OCI-M1 (cell line): ENCODE measurements at regions not wholly inside any gene's neighbourhood (a gene's known extent, or its start where the extent isn't known, plus 50 kb on each side); places are given as distances from the start of the nearest gene placed in this dataset.
"Not testable (repeated sequence)": the region's sequence is repeated elsewhere in the genome, so short reads cannot be mapped to it uniquely, and the experiment has no call there.

ENCODE experiments used
- DNase-seq: peaks from one replicate; lab custom pipeline; 2025; lab: John Stamatoyannopoulos, UW

- DNase-seq, result no peak
These were observed 1218.1 kb downstream of the ROBO2 start for GRCh38 chr3:78257951-78258530.

GRCh38 chr3:78258798-78259197 lies 1218.9 kb downstream of the ROBO2 start:
- no peak for DNase-seq

DNA sequence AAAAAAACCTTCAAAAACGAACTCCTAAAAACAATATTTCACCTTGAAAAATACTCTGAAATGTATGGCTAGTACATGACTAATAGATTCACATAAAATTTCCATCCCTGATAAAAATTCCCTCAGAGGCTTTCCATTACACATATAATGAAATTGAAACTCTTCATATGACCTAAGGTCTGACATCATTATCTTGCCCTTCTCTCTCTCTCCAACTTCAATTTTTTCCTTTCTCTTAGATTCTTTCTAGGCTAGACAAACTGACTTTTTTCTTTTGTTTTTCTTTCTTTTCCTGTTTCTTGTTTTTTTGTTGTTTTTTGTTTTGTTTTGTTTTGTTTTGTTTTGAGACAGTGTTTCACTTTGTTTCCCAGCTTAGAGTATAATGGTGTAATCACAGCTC lies 1220.5 kb downstream of the ROBO2 start:
- peak; percentile 3 for DNase-seq

DNA sequence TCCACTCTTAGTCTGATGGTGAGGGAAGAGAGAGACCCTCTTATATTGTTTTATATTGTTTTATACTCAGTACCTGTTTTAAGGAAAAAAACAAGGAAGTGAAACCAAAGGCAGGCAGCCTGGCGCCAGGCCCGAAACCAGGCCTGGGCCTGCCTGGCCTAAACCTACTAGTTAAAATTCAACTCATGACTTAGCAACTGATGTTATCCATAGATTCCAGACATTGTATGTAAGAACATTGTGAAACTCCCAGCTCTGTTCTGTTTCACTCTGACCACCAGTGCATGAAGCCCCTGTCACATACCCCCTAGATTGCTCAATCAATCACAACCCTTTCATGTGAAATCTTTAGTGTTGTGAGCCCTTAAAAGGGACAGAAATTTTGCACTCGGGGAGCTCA lies 1226.7 kb downstream of the ROBO2 start:
- DNase-seq, result not testable (repeated sequence)

DNA sequence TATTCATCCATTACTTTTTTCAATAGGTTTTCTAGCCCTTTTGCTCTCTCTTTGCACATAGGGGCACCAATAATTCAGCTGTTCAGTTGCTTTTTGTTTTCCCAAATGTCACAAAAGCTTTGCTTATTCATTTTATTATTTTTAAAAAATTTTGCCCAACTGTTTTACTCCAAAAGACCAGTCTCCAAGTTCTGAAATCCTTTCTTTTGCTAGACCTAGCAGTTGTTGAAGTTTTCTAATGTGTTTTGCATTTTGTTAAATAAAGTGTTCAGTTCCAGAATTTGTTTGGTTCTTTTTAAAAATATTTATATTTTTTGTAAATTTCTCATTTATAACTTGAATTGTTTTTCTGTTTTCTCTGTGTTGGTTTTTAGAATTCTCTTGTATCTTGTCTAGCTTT lies 1227.3 kb downstream of the ROBO2 start:
- no peak for DNase-seq

DNA sequence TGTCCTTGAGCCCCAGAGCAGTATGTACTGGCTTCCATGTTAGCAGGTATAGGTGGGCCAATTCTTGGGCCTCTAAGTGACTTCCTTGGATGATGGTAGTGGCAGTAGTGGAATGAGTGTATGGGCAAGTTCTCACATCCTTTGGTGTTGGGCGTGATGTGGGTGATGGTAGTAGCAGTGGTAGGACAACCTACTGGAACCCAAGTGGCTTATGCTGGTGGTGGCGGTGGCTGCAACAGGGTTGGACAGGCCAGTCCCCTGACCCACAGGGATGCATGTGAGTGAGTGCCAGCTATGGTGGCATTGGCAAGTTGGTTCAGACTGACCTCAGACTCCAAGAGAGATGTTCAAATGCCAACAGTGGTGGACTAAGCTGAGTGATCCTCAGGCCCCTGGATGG lies 1228.2 kb downstream of the ROBO2 start:
- no peak for DNase-seq

DNA sequence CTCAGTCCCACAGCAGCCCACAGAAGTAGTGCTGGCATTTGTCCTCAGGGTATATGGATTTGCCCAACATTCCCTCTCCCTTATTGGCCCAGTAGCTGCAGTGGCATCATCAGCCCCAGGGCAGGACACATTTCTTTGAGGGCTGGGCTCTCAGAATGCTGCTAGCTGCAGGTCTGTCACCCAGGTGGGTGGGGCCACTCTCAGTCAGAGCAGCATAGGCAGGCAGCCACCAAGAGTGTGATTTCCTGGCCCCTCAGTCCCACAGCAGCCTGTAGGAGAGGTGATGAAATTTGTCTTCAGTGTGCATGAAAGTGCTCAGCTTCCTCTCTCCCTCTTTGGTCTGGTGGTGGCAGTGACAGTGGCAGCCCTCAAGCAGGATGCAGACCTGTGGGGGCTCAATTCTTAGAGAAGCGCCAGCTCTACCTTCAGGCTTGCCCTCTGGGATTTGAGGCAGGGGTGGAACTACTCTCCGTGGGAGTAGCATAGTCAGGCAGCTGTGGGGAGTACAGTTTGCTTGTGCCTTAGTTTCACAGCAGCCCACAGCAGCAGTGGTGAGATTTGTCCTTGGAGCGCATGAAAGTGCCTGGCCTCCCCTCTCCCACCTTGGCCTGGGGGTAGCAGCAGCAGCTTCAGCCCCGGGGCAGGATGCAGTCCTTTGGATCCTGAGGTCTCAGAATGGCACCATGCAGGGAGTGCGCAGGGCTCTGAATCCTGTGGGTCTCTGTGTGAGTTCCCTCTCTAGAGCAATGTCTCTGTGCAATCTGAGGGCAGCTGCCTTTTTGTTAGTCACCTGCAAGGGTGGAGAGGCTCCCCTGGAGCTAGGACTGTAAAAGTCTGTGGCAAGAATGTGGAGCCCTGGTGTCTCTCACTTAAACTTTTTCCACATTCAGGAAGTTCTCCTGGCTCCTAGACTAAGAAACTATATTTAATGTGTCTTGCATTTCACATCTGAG lies 1229.1 kb downstream of the ROBO2 start:
- DNase-seq, result no peak

- DNase-seq, result no peak
These were observed 1233.4 kb downstream of the ROBO2 start for GRCh38 chr3:78273326-78273725.

- DNase-seq, result no peak
These were observed 1234.7 kb downstream of the ROBO2 start for GRCh38 chr3:78274475-78275065.

- no peak for DNase-seq
These were observed 1235.5 kb downstream of the ROBO2 start for GRCh38 chr3:78275420-78275852.

- no peak for DNase-seq
These were observed 1237.3 kb downstream of the ROBO2 start for GRCh38 chr3:78277220-78277619.

DNA sequence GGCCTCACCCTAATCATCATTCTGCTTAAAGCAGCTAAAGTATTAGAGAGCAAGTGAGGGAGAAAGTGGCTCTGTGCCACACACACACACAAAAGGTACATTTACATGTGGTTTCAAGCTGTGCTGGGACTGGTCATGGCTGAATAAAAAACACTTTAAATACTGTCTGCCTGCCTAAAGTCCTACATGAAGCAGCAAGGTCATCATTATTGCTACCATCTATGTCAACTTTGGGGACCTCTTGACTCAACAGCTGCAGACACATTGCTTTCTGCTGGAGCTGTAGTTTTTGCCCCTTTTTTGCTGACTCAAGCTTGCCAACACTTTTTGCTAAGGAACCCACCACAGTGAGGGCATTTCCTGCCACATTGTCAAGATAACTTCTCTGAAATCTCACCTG lies 1237.9 kb downstream of the ROBO2 start:
- DNase-seq, result no peak

GRCh38 chr3:78279091-78279490 lies 1239.2 kb downstream of the ROBO2 start:
- no peak for DNase-seq

DNA sequence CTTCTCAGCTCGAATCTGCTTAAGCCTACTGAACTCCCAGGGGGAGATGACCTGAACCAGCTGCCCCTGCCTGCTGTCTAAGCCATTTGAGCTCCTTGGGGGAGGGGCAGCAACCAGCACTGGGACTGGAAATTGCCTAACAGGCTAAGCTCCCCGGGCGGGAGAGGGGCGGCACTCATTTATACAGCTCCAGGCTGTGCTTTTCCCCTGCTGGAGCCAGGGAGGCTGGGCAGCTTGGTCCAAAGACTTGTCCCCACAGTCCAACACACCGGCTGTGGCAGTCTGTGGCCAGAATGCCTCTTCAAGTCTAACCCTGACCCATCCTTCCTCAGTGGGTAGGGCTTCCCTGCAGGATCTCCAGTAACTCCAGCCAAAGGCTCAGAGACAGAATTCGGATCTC lies 1241.5 kb downstream of the ROBO2 start:
- DNase-seq, result no peak

GRCh38 chr3:78283994-78284393 lies 1244.1 kb downstream of the ROBO2 start:
- no peak for DNase-seq

GRCh38 chr3:78285032-78285728 lies 1245.3 kb downstream of the ROBO2 start:
- DNase-seq, result peak; percentile 31

GRCh38 chr3:78287085-78287484 lies 1247.2 kb downstream of the ROBO2 start:
- DNase-seq, result no peak

- DNase-seq, result no peak
These were observed 1253.4 kb downstream of the ROBO2 start for GRCh38 chr3:78293284-78293683.

- no peak for DNase-seq
These were observed 1264.2 kb downstream of the ROBO2 start for GRCh38 chr3:78304115-78304514.

- DNase-seq, result no peak
These were observed 1273.0 kb downstream of the ROBO2 start for GRCh38 chr3:78312851-78313250.

DNA sequence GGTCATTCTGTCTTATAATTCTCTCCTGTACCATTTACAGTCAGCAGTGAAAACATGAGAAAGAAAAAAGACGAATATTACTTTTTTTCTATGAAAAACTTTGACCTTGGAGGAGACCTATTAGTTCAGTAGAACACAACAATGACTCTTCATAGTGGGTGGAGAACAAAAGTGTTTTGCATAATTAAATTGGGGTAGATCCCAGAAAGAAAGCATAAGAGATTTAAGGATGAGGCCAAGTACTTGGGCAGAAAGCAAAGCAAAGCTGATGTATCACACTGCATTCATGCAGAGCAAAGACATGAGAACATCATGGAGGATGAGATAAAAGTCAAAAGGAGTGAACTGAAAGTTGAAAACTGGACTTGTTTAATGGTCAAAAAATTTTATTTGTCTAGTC lies 1273.4 kb downstream of the ROBO2 start:
- no peak for DNase-seq

DNA sequence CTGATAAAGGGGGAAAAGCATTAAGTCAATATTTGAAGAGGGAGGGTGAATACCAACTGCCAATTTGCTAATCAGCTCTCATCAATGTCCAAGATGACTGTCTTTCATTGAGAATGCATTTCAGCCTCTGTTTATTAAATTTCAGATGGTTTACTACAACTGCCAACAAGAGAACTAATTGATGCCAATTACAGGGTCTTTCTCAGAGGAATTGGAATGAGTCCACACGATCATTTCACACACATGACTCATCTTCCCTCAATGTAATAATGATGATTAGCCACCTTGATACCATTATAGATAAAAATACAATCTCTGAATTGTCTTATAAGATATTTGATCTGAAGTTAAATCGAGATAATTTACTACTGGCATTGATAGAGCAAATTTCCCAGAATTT lies 1274.4 kb downstream of the ROBO2 start:
- DNase-seq, result no peak
